GM12875 (cell line): ENCODE measurements at regions not wholly inside any gene's neighbourhood (a gene's known extent, or its start where the extent isn't known, plus 50 kb on each side); places are given as distances from the start of the nearest gene placed in this dataset.

Experiments
- H3K4me3 ChIP-seq: one replicate; pipeline ENCODE4 v1.5.1; 2011; ENCODE audit warnings: low read depth, low read length, control low read depth
- CTCF ChIP-seq: IDR thresholded peaks from 2 replicates; pipeline ENCODE4 v1.5.1; 2011; ENCODE audit warnings: low read depth, mild to moderate bottlenecking, control low read depth, inconsistent platforms, low read length, moderate library complexity, borderline replicate concordance; ENCODE audit not compliant: insufficient read depth

- H3K4me3 ChIP-seq: no peak overlapping the region
- no peak for TF ChIP-seq CTCF
Measured at GRCh38 chr1:164101802-164102201, 457.2 kb upstream of the PBX1 start.

GRCh38 chr1:164131949-164132348, 427.0 kb upstream of the PBX1 start:
- no peak overlapping the region for H3K4me3 ChIP-seq
- TF ChIP-seq CTCF: no peak

GRCh38 chr1:164137273-164137925, 421.6 kb upstream of the PBX1 start:
- TF ChIP-seq CTCF: no peak
- no peak overlapping the region for H3K4me3 ChIP-seq

- H3K4me3 ChIP-seq: no peak overlapping the region
- TF ChIP-seq CTCF: no peak
Measured at GRCh38 chr1:164141797-164142196, 417.2 kb upstream of the PBX1 start.

- H3K4me3 ChIP-seq: no peak overlapping the region
- TF ChIP-seq CTCF: no peak
Measured at GRCh38 chr1:164154622-164155021, 404.4 kb upstream of the PBX1 start.

GRCh38 chr1:164155347-164155746, 403.6 kb upstream of the PBX1 start:
- TF ChIP-seq CTCF: no peak

GRCh38 chr1:164163289-164163849, 395.6 kb upstream of the PBX1 start:
- no peak for TF ChIP-seq CTCF
- no peak overlapping the region for H3K4me3 ChIP-seq

More at GRCh38 chr1:164155347-164155746, 403.6 kb upstream of the PBX1 start:
- H3K4me3 ChIP-seq: no peak overlapping the region
